ENCODE measurements at regions not wholly inside any gene's neighbourhood (a gene's known extent, or its start where the extent isn't known, plus 50 kb on each side); places are given as distances from the start of the nearest gene placed in this dataset.

- peaks cover 0 to 2% (median 0%) of the 10 kb centered on the region in 4 donors for H3K9me3 ChIP-seq (ENCODE audit: control insufficient read depth in 4 of 4, insufficient read depth in 3 of 4, low read length in 3 of 4)
- no peaks in the 10 kb centered on the region for H3K27me3 ChIP-seq (ENCODE audit: control insufficient read depth in 3 of 3, insufficient read depth in 3 of 3, low read length in 2 of 3)
- H3K27ac ChIP-seq (ENCODE audit: low read depth in 1 of 2, low read length in 1 of 2): no peak overlapping the region
- no peak overlapping the region for H3K4me3 ChIP-seq
- DNase-seq: no peak
- no peaks in the 10 kb centered on the region for H3K4me1 ChIP-seq (ENCODE audit: control insufficient read depth in 5 of 5, insufficient read depth in 5 of 5, low read length in 5 of 5)
- H3K36me3 ChIP-seq (ENCODE audit: control insufficient read depth in 4 of 4, insufficient read depth in 4 of 4, low read length in 4 of 4): no peaks in the 10 kb centered on the region
- no peak overlapping the region for H3K9ac ChIP-seq (ENCODE audit: insufficient read depth in 1 of 2, low read length in 2 of 2)
- ATAC-seq (ENCODE audit: insufficient read depth, low FRiP score): no peak
- WGBS, 2 donors: 77 to 80% methylated on average over 9 of the region's 9 CpGs
- no peak for TF ChIP-seq CTCF (IDR thresholded peaks at IDR 0.05; ENCODE audit: control extremely low read depth, extremely low read depth)
Observed at GRCh38 chr6:85372188-85372914, 77.5 kb upstream of the NT5E start.

DNA sequence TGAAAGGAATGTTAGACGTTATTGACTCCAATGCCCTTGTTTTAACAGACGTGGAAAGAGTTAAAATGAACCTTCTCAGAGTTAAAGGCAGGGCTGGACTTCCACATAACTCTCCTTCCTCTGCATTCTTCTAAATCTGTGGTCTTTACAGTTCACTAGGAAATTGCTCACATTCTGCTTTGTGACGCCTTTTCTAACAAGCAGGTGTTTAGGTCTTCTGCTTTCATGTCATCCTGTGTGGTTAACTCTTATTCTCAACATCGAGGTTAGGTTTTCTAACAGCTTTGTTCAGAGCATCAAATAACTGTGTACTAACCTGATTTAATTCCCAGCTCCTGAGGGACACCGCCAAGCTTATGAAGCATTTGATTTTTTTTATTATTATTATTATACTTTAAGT, 81.3 kb upstream of the NT5E start:
- WGBS, 2 donors: 62 to 79% methylated on average over 5 of the region's 5 CpGs
- H3K9ac ChIP-seq (ENCODE audit: insufficient read depth in 1 of 2, low read length in 2 of 2): no peak overlapping the region
- no peak overlapping the region for H3K4me3 ChIP-seq
- ATAC-seq (ENCODE audit: insufficient read depth, low FRiP score) (no peak), DNase-seq (no peak)
- H3K27me3 ChIP-seq (ENCODE audit: control insufficient read depth in 3 of 3, insufficient read depth in 3 of 3, low read length in 2 of 3): no peaks in the 10 kb centered on the region
- no peaks in the 10 kb centered on the region for H3K36me3 ChIP-seq (ENCODE audit: control insufficient read depth in 4 of 4, insufficient read depth in 4 of 4, low read length in 4 of 4)
- no peaks in the 10 kb centered on the region for H3K9me3 ChIP-seq (ENCODE audit: control insufficient read depth in 4 of 4, insufficient read depth in 3 of 4, low read length in 3 of 4)
- no peak overlapping the region for H3K27ac ChIP-seq (ENCODE audit: low read depth in 1 of 2, low read length in 1 of 2)
- TF ChIP-seq CTCF (IDR thresholded peaks at IDR 0.05; ENCODE audit: control extremely low read depth, extremely low read depth): no peak
- no peaks in the 10 kb centered on the region for H3K4me1 ChIP-seq (ENCODE audit: control insufficient read depth in 5 of 5, insufficient read depth in 5 of 5, low read length in 5 of 5)

GRCh38 chr6:85364344-85364743, 85.5 kb upstream of the NT5E start:
- TF ChIP-seq CTCF (IDR thresholded peaks at IDR 0.05; ENCODE audit: control extremely low read depth, extremely low read depth): no peak
- DNase-seq (no peak), ATAC-seq (ENCODE audit: insufficient read depth, low FRiP score) (no peak)
- Histone ChIP-seq H3K4me3 (no peak overlapping the region), H3K4me1 (ENCODE audit: control insufficient read depth in 5 of 5, insufficient read depth in 5 of 5, low read length in 5 of 5) (peaks cover 0 to 2% (median 0%) of the 10 kb centered on the region in 5 donors), H3K27me3 (ENCODE audit: control insufficient read depth in 3 of 3, insufficient read depth in 3 of 3, low read length in 2 of 3) (no peaks in the 10 kb centered on the region), H3K27ac (ENCODE audit: low read depth in 1 of 2, low read length in 1 of 2) (no peak overlapping the region), H3K9me3 (ENCODE audit: control insufficient read depth in 4 of 4, insufficient read depth in 3 of 4, low read length in 3 of 4) (no peaks in the 10 kb centered on the region), H3K36me3 (ENCODE audit: control insufficient read depth in 4 of 4, insufficient read depth in 4 of 4, low read length in 4 of 4) (no peaks in the 10 kb centered on the region), H3K9ac (ENCODE audit: insufficient read depth in 1 of 2, low read length in 2 of 2) (no peak overlapping the region)
- WGBS, 2 donors: 72 to 98% methylated on average over 2 of the region's 2 CpGs

DNA sequence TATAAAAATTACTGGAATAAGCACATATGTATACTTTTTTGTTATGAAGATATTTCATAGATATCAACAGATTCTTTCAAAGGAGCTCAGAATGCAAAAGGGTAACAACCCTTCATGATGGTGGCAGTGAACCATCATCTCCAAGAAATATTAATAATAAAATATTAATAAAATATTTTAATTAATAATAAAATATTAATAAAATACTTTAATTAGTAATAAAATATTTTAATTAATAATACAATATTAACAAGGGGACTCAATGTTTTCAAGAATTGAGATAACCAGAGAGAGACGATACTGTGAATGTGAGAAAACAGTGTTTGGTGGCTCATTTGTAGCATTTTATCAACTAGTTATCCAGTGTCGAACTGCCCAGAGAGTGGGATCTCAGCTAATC, 86.0 kb upstream of the NT5E start:
- H3K9me3 ChIP-seq (ENCODE audit: control insufficient read depth in 4 of 4, insufficient read depth in 3 of 4, low read length in 3 of 4): no peaks in the 10 kb centered on the region
- DNase-seq (no peak), ATAC-seq (ENCODE audit: insufficient read depth, low FRiP score) (no peak)
- peaks cover 0 to 2% (median 0%) of the 10 kb centered on the region in 5 donors for H3K4me1 ChIP-seq (ENCODE audit: control insufficient read depth in 5 of 5, insufficient read depth in 5 of 5, low read length in 5 of 5)
- WGBS, 2 donors: 98% methylated on average over 2 of the region's 2 CpGs
- H3K36me3 ChIP-seq (ENCODE audit: control insufficient read depth in 4 of 4, insufficient read depth in 4 of 4, low read length in 4 of 4): no peaks in the 10 kb centered on the region
- H3K27me3 ChIP-seq (ENCODE audit: control insufficient read depth in 3 of 3, insufficient read depth in 3 of 3, low read length in 2 of 3): no peaks in the 10 kb centered on the region
- no peak for TF ChIP-seq CTCF (IDR thresholded peaks at IDR 0.05; ENCODE audit: control extremely low read depth, extremely low read depth)
- no peak overlapping the region for H3K9ac ChIP-seq (ENCODE audit: insufficient read depth in 1 of 2, low read length in 2 of 2)
- no peak overlapping the region for H3K27ac ChIP-seq (ENCODE audit: low read depth in 1 of 2, low read length in 1 of 2)
- H3K4me3 ChIP-seq: no peak overlapping the region

All from lung (tissue), 11 donors.